Gastrocnemius medialis (tissue), 4 donors: ENCODE measurements at regions not wholly inside any gene's neighbourhood (a gene's known extent, or its start where the extent isn't known, plus 50 kb on each side); places are given as distances from the start of the nearest gene placed in this dataset.

ENCODE experiments used
- ATAC-seq, 2 donors: fragments of 150-250 bp; one replicate each; pipeline ENCODE4 v1.9.1; 2016
- DNase-seq, 2 donors: peaks; one replicate each; pipeline ENCODE4 v3.0.0-alpha.2; 2019
- H3K27ac ChIP-seq, 4 donors: fragments of 200-600 bp; sonication (generic); 1 replicate in 1 of 4; 2 replicates in 3 of 4; pipeline ENCODE4 v1.5.1; 2016 to 2018; ENCODE audit warnings: mild to moderate bottlenecking in 2 of 4, moderate library complexity in 1 of 4
- H3K27me3 ChIP-seq, 3 donors: fragments of 200-600 bp; sonication (generic) in 2 of 3; 1 replicate in 1 of 3; 2 replicates in 2 of 3; pipeline versions ENCODE4 v1.5.1 to v1.6.0; 2016 to 2019; ENCODE audit warnings: mild to moderate bottlenecking in 1 of 3, moderate library complexity in 1 of 3
- H3K36me3 ChIP-seq, 2 donors: fragments of 200-600 bp; sonication (generic) in 1 of 2; one replicate each; pipeline ENCODE4 v1.5.1; 2017 to 2018
- H3K4me1 ChIP-seq, 2 donors: fragments of 200-600 bp; sonication (generic) in 1 of 2; one replicate each; pipeline ENCODE4 v1.5.1; 2016 to 2017; ENCODE audit warnings: mild to moderate bottlenecking in 2 of 2
- H3K4me3 ChIP-seq, 4 donors: fragments of 200-600 bp; sonication (generic) in 3 of 4; 1 replicate in 1 of 4; 2 replicates in 3 of 4; pipeline ENCODE4 v1.5.1; 2016 to 2019; ENCODE audit warnings: mild to moderate bottlenecking in 2 of 4
- H3K9me3 ChIP-seq, 3 donors: fragments of 200-600 bp; sonication (generic) in 2 of 3; 1 replicate in 1 of 3; 2 replicates in 2 of 3; pipeline ENCODE4 v1.5.1; 2016 to 2019
- POLR2A ChIP-seq, 2 donors: fragments of 450-650 bp; IDR thresholded peaks; one replicate each; pipeline ENCODE4 v1.6.1; 2017; ENCODE audit warnings: antibody characterized with exemption in 2 of 2, mild to moderate bottlenecking in 2 of 2, moderate library complexity in 2 of 2
- in situ Hi-C, 4 donors: fragments of 200-750 bp; cut with MboI; loops; one replicate each; pipeline versions ENCODE4 v1.15.0 to v1.8.0; 2017; ENCODE audit warnings: low sequenced_read_pairs in 4 of 4
- intact Hi-C: fragments of 100-400 bp; cut with DNase I; formaldehyde crosslinking; loops from one replicate; pipeline ENCODE4 v1.15.1; 2023; ENCODE audit warnings: low total_unique reads
- TF ChIP-seq, protein P1 (sequence below), 5 experiments: fragments of 450-650 bp in 3 of 5; fragments of 200-600 bp in 2 of 5; sonication (generic) in 2 of 5; IDR thresholded peaks in 4 of 5; conservative IDR thresholded peaks in 1 of 5; 1 replicate in 4 of 5; 2 replicates in 1 of 5; pipeline ENCODE4 v1.5.1; 2016 to 2019; ENCODE audit warnings: antibody characterized with exemption in 5 of 5, mild to moderate bottlenecking in 3 of 5, moderate library complexity in 3 of 5

GRCh38 chr10:5268743-5269142 is 72.1 kb downstream of the AKR1C4 start:
- H3K27ac ChIP-seq = no peak overlapping the region
- DNase-seq (no peak), ATAC-seq (no peak)
- intact Hi-C loops (no loop called here), in situ Hi-C loops (no loop called here)
- no peaks in the 10 kb centered on the region for H3K27me3 ChIP-seq
- no peaks in the 10 kb centered on the region for H3K4me1 ChIP-seq
- H3K9me3 ChIP-seq = no peaks in the 10 kb centered on the region
- H3K36me3 ChIP-seq = no peaks in the 10 kb centered on the region
- TF ChIP-seq, protein P1, sequence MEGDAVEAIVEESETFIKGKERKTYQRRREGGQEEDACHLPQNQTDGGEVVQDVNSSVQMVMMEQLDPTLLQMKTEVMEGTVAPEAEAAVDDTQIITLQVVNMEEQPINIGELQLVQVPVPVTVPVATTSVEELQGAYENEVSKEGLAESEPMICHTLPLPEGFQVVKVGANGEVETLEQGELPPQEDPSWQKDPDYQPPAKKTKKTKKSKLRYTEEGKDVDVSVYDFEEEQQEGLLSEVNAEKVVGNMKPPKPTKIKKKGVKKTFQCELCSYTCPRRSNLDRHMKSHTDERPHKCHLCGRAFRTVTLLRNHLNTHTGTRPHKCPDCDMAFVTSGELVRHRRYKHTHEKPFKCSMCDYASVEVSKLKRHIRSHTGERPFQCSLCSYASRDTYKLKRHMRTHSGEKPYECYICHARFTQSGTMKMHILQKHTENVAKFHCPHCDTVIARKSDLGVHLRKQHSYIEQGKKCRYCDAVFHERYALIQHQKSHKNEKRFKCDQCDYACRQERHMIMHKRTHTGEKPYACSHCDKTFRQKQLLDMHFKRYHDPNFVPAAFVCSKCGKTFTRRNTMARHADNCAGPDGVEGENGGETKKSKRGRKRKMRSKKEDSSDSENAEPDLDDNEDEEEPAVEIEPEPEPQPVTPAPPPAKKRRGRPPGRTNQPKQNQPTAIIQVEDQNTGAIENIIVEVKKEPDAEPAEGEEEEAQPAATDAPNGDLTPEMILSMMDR (IDR thresholded peaks at IDR 0.05 in 4 of 5, conservative IDR thresholded peaks at IDR 0.05 in 1 of 5) = no peak
- TF ChIP-seq POLR2A (IDR thresholded peaks at IDR 0.05) = no peak
- no peak overlapping the region for H3K4me3 ChIP-seq

GRCh38 chr10:5269791-5270190 is 73.2 kb downstream of the AKR1C4 start:
- no peak overlapping the region for H3K4me3 ChIP-seq
- H3K9me3 ChIP-seq = no peaks in the 10 kb centered on the region
- H3K36me3 ChIP-seq = no peaks in the 10 kb centered on the region
- no peak overlapping the region for H3K27ac ChIP-seq
- in situ Hi-C loops (no loop called here), intact Hi-C loops (no loop called here)
- H3K4me1 ChIP-seq = no peaks in the 10 kb centered on the region
- H3K27me3 ChIP-seq = no peaks in the 10 kb centered on the region
- DNase-seq = no peak
- ATAC-seq = no peak
- TF ChIP-seq, protein P1 (IDR thresholded peaks at IDR 0.05 in 4 of 5, conservative IDR thresholded peaks at IDR 0.05 in 1 of 5) = no peak
- no peak for TF ChIP-seq POLR2A (IDR thresholded peaks at IDR 0.05)

DNA sequence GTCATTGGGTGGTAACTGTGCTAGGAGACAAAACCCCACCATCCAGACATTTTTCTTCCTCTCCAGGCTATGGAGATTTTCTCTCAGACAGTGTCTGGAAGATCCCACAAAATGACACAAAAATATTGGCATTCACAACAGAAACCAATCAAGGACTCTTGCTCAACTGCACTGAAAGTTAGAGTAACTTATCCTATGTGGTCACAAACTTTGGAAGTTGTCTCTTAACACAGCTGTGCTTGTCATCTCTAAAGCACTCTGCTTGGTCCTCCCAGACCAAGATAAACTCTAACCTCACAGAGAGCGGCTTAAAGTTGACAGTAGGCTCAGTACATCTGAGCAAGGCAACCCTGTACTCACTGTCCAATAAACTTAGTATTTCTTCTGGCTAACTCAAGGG is 74.9 kb downstream of the AKR1C4 start:
- Histone ChIP-seq H3K9me3 (no peaks in the 10 kb centered on the region), H3K4me1 (no peaks in the 10 kb centered on the region), H3K27ac (no peak overlapping the region), H3K36me3 (no peaks in the 10 kb centered on the region), H3K4me3 (no peak overlapping the region), H3K27me3 (no peaks in the 10 kb centered on the region)
- in situ Hi-C loops = no loop called here
- no peak for ATAC-seq
- TF ChIP-seq POLR2A (IDR thresholded peaks at IDR 0.05) = no peak
- TF ChIP-seq, protein P1 (IDR thresholded peaks at IDR 0.05 in 4 of 5, conservative IDR thresholded peaks at IDR 0.05 in 1 of 5) = no peak
- no peak for DNase-seq
- intact Hi-C loops = no loop called here

DNA sequence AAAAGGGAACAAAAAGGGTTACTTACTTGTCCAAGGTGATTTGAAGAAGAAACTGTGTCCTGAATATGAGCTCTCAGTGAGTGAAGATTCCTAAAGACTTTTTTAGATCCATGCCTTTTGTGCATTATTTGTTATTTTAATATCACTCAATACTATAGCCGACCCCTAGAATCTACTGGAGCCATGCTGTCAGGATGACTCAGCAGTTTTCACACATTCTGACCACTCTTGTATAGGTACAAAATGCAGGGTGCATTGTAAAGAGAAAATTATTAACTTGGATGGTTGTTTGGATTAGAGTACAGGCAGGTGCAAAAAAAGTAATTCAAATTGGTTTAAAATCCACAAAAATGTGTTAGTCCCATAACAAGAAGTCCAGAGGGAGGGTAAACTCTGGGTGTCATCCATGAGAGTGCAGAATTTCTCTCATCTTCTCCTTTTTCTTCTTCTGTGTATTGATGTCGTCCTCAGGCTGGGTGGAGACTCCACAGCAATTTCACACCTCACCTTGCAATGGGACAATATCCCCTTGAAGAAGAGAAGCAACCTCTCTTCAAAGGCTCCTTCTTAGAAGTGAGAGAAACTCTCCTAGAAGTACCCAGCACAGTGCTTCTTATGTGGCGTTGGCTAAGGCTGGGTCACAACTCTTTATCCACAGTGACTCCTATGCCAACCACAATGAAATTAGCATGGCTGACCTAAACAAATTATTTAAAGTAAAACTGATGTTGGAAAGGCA is 75.6 kb downstream of the AKR1C4 start:
- Histone ChIP-seq H3K4me3 (no peak overlapping the region), H3K27me3 (no peaks in the 10 kb centered on the region), H3K4me1 (no peaks in the 10 kb centered on the region), H3K9me3 (no peaks in the 10 kb centered on the region), H3K27ac (no peak overlapping the region), H3K36me3 (no peaks in the 10 kb centered on the region)
- intact Hi-C loops (no loop called here), in situ Hi-C loops (no loop called here)
- ATAC-seq (no peak), DNase-seq (no peak)
- TF ChIP-seq, protein P1 (IDR thresholded peaks at IDR 0.05 in 4 of 5, conservative IDR thresholded peaks at IDR 0.05 in 1 of 5) = no peak
- TF ChIP-seq POLR2A (IDR thresholded peaks at IDR 0.05) = no peak

- intact Hi-C loops (no loop called here), in situ Hi-C loops (loop anchor here in 2 of 4 donors (25.0 kb wide), 2 partner anchors 262 to 437 kb away; partner anchors contain the start of genes AKR1C2 (in 1 of the 2) and AKR1E2 (in 1 of the 2))
- Histone ChIP-seq H3K9me3 (no peaks in the 10 kb centered on the region), H3K27ac (no peak overlapping the region), H3K27me3 (no peaks in the 10 kb centered on the region), H3K4me1 (no peaks in the 10 kb centered on the region), H3K4me3 (no peak overlapping the region), H3K36me3 (no peaks in the 10 kb centered on the region)
- ATAC-seq (no peak), DNase-seq (no peak)
- TF ChIP-seq POLR2A (IDR thresholded peaks at IDR 0.05) = no peak
- TF ChIP-seq, protein P1 (IDR thresholded peaks at IDR 0.05 in 4 of 5, conservative IDR thresholded peaks at IDR 0.05 in 1 of 5) = no peak
Observed at GRCh38 chr10:5274795-5275194, 78.2 kb downstream of the AKR1C4 start.
